ENCODE measurements at regions not wholly inside any gene's neighbourhood (a gene's known extent, or its start where the extent isn't known, plus 50 kb on each side); places are given as distances from the start of the nearest gene placed in this dataset.

- no peak for DNase-seq
Measured at GRCh38 chr15:47182818-47183217, 534.5 kb upstream of the SEMA6D start.

DNA sequence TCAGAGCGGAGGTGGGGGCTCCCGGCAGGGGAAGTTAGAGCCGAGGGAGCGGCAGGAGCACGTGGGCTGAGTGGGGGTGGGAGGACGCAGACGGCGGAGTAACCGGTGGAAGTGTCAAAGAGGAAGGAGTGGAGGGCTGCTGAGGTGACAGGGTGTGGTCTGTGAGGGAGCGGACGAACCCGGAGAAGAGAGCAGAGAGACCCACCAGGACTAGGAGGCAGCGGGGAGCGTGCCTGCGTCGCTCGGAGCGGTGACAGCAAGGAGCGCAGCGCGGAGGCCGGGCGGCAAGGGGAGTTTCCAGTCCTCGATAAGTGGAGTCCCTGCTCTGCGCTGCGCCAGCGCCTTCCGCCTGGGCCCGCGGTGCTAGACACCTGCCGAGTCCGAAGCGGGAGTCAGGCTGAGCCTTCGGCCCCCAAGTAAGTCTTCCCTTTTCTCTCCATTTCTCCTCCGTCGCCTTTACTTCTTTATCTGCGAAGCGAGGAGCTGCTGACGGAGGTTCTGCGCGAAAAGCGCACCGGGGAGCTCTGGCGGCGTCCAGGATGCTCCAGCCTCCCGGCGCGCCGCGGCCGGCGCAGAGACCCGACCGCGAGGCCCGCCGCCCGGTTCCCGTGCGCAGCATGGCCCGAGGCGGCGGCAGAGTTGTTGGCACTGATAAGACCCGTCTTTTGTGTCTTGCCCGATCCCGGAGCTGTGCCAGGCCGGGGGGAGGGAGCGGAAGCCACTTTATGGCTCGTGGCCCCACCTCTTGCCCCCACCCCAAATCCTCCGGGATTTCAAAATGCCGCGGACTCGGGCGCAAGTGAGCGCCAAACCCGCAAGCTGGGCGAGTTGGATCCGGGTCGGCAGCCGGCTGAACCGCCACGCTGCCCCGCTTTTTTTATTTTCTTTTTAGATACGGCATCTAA lies 533.0 kb upstream of the SEMA6D start:
- no peak for DNase-seq

DNA sequence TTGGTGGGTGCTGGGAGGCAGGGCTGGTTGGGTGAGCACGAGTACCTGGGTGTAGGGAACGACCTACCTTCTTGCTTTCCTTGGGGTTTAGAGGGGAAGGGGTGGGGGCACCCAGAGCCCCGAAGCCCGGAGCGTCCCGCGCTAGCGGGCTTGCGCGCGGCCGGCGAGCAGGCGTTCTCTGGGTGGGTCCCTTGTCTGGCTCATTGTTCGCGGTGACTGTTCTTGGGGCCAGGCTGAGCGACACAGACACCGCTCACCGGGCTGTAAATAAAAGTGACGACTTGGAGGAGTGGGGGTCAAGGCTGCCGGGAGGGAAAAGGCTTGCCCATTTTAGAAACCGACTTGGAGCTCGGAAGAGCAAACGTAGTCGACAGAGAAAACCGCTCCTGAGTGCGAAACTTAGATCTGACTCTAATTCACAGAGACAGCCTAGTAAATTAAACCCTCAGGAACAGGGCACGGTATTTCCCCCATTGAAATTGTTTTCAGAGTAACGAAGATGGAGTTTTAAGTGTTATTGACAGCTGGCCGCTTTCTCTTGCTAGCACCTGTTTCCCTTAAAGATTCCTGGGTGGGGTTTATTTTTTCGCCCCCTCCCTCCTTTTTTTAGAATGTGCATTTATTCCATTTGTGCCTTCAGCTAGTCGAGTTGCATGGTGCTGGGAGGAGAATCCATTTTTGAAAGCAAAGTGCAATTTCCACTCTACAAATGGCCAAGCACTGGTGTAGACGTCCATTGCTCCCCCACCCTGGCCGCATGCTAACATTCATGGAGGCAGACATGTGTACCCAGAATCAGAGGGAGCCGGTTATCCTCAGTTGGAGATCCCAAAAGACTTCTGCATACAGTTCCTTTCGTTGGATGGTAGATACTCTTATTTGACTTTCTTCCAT lies 532.1 kb upstream of the SEMA6D start:
- DNase-seq: no peak

- no peak for DNase-seq
Measured at GRCh38 chr15:47186075-47186474, 531.2 kb upstream of the SEMA6D start.

GRCh38 chr15:47188758-47189507 lies 528.4 kb upstream of the SEMA6D start:
- DNase-seq: no peak

- no peak for DNase-seq
Measured at GRCh38 chr15:47194718-47195117, 522.6 kb upstream of the SEMA6D start.

DNA sequence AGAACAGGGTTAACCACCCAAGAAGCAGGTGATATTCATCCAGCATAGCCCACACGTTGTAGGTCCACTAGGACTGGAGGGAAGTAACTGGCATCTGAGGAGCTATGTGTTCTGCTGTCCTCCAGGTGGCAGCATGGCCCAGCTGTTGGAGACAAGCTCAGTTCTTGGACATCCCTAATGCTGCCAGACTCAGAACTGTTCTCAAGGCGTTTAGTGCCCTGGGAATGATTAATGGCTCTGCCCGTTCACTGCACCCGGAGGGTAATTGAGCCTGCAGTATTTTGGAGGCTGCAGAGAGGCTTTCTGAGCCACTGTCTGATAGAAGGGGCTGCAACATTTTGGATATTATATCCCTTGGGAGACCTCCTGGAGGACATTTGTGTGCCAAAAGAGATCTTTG lies 521.3 kb upstream of the SEMA6D start:
- peak; percentile 48 for DNase-seq

- no peak for DNase-seq
Measured at GRCh38 chr15:47203993-47204392, 513.3 kb upstream of the SEMA6D start.

DNA sequence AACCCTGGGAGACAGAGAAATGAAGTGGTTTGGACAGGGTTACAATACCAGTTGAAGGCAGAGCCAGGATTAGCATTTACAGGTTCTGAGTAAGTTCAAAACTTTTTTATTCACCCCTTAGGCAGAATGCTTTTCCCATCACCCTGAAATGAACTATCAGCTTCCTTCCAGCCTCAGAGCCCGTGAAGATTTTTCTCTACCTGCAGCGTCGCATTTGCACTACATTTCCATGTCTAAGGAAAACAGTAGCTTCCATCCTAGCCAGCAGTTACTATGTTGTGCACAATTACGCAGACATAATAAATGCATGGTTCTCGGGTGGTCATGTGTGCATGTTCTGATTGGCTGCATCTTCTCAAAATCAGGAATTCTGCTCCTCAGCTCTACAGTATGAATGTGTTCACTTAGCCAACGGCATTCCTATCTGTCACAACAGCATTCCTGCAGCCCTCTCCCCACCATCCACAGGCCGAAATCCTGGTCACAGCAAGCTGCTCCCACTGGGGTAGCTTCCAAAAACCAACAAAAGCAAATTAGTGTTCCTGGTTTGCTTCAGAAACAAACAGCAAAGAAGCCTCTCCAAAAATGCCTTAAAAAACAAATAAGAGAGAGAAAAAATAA lies 510.8 kb upstream of the SEMA6D start:
- DNase-seq: no peak

DNA sequence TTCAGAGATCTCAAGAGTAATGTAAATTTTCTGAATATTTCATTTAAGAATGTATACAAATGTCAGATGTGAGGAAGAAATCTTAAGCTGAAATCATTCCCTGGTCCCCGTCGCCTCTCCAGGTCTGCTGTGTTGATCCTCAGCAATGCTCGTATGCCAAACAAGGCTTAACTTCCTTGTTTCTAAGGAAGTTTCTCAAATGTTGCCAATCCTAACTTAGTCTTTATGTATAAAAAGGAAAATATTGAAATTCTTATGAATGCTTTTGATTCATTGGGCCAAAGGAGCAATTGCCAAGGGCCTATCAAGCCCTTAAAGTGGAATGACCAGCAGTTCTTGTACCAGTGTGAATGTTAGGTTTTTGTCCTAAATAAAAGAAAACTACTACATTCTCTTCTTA lies 507.7 kb upstream of the SEMA6D start:
- no peak for DNase-seq

- no peak for DNase-seq
Measured at GRCh38 chr15:47212222-47213010, 504.9 kb upstream of the SEMA6D start.

- no peak for DNase-seq
Measured at GRCh38 chr15:47213883-47214282, 503.4 kb upstream of the SEMA6D start.

GRCh38 chr15:47218295-47218694 lies 499.0 kb upstream of the SEMA6D start:
- DNase-seq: no peak

GRCh38 chr15:47244361-47244760 lies 472.9 kb upstream of the SEMA6D start:
- DNase-seq: no peak

DNA sequence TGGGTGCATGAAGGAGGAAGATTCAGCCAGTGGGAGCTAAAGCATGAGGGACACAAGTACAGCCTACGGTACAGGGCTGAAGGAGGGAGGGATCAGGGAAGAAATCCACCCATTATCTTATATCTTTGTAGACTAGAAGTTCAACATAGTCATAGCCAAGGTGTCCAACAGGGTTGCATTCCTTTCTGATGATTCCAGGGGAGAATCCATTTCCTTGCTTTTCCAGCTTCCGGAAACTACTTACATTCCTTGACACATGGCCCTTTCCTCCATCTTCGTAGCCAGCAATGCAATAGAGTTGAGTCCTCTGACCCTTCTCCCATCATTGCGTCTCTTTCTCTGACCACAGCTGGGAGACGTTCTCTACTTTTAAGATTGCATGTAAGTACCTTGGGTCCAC lies 471.0 kb upstream of the SEMA6D start:
- no peak for DNase-seq

DNA sequence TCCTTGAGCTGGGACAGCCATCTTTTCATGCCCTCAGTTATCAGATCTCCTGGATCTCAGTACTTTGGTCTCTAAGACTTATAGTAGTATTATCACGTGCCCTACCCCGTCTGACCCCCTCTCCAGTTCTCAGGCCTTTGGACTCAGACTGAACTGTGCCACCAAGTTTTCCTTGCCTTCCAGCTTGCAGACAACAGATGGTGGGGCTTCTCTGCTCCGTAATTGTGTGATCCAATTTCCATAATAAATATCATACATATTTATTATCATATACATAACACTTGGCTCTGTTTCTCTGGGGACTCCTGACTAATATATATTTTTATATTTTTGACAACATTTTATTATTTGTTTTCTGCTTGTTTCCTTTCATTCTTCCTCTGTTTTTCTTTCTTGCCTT lies 458.8 kb upstream of the SEMA6D start:
- DNase-seq: no peak

- DNase-seq: no peak
Measured at GRCh38 chr15:47265686-47266085, 451.6 kb upstream of the SEMA6D start.

- DNase-seq: no peak
Measured at GRCh38 chr15:47266566-47266965, 450.7 kb upstream of the SEMA6D start.

DNA sequence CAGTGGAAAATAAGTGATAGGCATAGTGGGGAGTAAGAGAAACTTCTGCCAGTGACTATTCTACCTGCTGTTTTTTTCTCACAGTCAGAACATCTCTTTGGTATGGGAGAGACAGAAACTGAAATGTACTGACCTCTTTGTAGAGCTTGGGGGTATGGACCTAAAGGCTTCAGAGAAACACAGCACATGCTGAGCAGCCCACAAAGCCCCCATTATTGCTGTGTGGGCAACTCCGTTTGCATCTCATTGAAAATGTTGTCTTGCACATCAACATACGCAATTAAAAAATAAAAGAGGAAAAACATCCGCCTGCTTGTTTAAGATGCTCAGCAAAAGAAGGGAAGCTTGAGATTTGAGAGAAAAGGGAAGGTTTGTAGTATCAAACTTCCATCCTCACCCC lies 443.4 kb upstream of the SEMA6D start:
- no peak for DNase-seq

- no peak for DNase-seq
Measured at GRCh38 chr15:47283246-47283645, 434.1 kb upstream of the SEMA6D start.

DNA sequence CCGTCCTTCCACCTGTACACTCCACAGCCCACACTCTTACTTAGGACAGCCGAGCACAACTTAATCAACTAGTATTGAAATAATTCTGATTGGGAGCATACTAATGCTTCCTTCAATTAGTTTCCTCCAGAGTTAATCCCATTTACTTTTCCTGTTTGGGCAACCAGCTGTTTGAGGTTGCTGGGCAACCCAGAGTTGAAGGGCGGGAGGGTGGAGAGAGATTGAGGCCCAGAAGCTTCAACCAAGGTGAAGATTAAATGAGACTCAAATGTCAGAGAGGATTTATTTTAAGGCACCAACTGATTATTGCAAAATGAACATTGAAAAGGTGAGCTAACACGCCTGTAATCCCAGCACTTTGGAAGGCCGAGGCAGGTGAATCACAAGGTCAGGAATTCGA lies 428.5 kb upstream of the SEMA6D start:
- no peak for DNase-seq

GRCh38 chr15:47289656-47290055 lies 427.6 kb upstream of the SEMA6D start:
- DNase-seq: no peak
